Germinal center (tissue), 1 donor: ENCODE measurements at regions not wholly inside any gene's neighbourhood (a gene's known extent, or its start where the extent isn't known, plus 50 kb on each side); places are given as distances from the start of the nearest gene placed in this dataset.

Experiments
- DNase-seq: peaks from one replicate; pipeline ENCODE4 v3.0.0; 2012; ENCODE audit warnings: mixed read lengths, low spot score

GRCh38 chr22:49547751-49548239, 279.9 kb downstream of the BRD1 start:
- DNase-seq, result no peak

- no peak for DNase-seq
Observed at GRCh38 chr22:49546811-49547585, 280.7 kb downstream of the BRD1 start.

- DNase-seq, result no peak
Observed at GRCh38 chr22:49545606-49546005, 282.1 kb downstream of the BRD1 start.

- no peak for DNase-seq
Observed at GRCh38 chr22:49544286-49544685, 283.4 kb downstream of the BRD1 start.

- no peak for DNase-seq
Observed at GRCh38 chr22:49543876-49544275, 283.8 kb downstream of the BRD1 start.

GRCh38 chr22:49541693-49542230, 285.9 kb downstream of the BRD1 start:
- no peak for DNase-seq

- DNase-seq, result no peak
Observed at GRCh38 chr22:49540913-49541692, 286.6 kb downstream of the BRD1 start.

GRCh38 chr22:49540084-49540912, 287.4 kb downstream of the BRD1 start:
- no peak for DNase-seq

- DNase-seq, result no peak
Observed at GRCh38 chr22:49538006-49538405, 289.7 kb downstream of the BRD1 start.

- no peak for DNase-seq
Observed at GRCh38 chr22:49536571-49537131, 291.0 kb downstream of the BRD1 start.

GRCh38 chr22:49535527-49536125, 292.0 kb downstream of the BRD1 start:
- no peak for DNase-seq

GRCh38 chr22:49535126-49535525, 292.5 kb downstream of the BRD1 start:
- DNase-seq, result no peak

GRCh38 chr22:49534386-49534785, 293.3 kb downstream of the BRD1 start:
- DNase-seq, result no peak

GRCh38 chr22:49533886-49534285, 293.8 kb downstream of the BRD1 start:
- DNase-seq, result no peak

- no peak for DNase-seq
Observed at GRCh38 chr22:49532869-49533802, 294.5 kb downstream of the BRD1 start.

GRCh38 chr22:49531368-49531791, 296.3 kb downstream of the BRD1 start:
- DNase-seq, result no peak

- no peak for DNase-seq
Observed at GRCh38 chr22:49530671-49531367, 296.9 kb downstream of the BRD1 start.

- no peak for DNase-seq
Observed at GRCh38 chr22:49528420-49528720, 299.3 kb downstream of the BRD1 start.

- DNase-seq, result no peak
Observed at GRCh38 chr22:49527611-49528419, 299.9 kb downstream of the BRD1 start.
